GM12873 (cell line): ENCODE measurements at regions not wholly inside any gene's neighbourhood (a gene's known extent, or its start where the extent isn't known, plus 50 kb on each side); places are given as distances from the start of the nearest gene placed in this dataset.

Source experiments
- TF ChIP-seq, protein P1 (sequence below): IDR thresholded peaks from 2 replicates; pipeline ENCODE4 v1.5.1; 2012; ENCODE audit warnings: low read depth, mild to moderate bottlenecking, moderate library complexity, low read length, control low read depth; ENCODE audit not compliant: insufficient read depth; ENCODE audit errors: missing control alignments

DNA sequence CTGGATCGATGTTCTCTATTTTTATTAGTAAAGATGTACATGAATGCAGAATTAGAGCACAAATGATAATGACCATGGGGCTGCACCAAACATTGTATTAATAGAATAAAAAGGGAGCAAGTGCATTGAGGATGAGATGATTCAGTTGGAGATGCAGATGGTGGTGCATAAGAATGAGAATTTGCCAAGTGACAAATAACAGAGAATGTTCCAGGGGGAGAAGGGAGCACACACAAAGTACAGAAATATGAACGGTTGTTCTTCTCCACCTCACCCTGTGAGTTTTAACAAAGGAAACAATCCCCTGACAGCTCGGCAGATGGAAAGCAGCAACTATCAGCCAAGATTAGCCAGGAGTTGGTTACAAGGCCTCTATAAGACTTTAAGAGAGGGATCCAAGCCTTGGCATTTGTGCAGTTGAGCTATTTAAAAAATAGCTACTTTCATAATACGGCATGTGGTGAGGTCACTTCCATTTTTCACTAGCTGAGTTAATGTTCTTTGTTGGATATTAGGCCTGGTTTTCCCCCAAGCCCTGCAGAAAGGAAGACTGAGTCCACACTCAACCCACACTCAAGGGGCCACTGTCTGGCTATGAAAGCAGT, 462.5 kb downstream of the TNS3 start:
- TF ChIP-seq, protein P1, sequence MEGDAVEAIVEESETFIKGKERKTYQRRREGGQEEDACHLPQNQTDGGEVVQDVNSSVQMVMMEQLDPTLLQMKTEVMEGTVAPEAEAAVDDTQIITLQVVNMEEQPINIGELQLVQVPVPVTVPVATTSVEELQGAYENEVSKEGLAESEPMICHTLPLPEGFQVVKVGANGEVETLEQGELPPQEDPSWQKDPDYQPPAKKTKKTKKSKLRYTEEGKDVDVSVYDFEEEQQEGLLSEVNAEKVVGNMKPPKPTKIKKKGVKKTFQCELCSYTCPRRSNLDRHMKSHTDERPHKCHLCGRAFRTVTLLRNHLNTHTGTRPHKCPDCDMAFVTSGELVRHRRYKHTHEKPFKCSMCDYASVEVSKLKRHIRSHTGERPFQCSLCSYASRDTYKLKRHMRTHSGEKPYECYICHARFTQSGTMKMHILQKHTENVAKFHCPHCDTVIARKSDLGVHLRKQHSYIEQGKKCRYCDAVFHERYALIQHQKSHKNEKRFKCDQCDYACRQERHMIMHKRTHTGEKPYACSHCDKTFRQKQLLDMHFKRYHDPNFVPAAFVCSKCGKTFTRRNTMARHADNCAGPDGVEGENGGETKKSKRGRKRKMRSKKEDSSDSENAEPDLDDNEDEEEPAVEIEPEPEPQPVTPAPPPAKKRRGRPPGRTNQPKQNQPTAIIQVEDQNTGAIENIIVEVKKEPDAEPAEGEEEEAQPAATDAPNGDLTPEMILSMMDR: no peak

DNA sequence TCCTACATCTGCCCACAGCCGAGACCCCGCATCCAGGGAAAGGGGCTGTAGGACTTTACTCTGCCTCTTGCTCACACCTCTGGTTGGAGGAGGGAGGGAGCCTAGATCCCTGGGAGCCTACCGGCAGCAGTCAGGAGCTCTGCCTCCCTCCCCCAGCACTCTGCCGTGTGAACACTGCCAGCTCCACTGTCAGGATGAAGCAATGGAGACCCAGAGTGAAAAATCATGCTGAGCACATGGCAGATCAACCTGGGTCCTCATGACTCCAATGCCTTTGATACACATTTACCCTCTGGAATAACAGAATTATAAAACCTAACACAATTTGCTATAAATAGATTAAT, 477.7 kb downstream of the TNS3 start:
- TF ChIP-seq, protein P1: no peak

DNA sequence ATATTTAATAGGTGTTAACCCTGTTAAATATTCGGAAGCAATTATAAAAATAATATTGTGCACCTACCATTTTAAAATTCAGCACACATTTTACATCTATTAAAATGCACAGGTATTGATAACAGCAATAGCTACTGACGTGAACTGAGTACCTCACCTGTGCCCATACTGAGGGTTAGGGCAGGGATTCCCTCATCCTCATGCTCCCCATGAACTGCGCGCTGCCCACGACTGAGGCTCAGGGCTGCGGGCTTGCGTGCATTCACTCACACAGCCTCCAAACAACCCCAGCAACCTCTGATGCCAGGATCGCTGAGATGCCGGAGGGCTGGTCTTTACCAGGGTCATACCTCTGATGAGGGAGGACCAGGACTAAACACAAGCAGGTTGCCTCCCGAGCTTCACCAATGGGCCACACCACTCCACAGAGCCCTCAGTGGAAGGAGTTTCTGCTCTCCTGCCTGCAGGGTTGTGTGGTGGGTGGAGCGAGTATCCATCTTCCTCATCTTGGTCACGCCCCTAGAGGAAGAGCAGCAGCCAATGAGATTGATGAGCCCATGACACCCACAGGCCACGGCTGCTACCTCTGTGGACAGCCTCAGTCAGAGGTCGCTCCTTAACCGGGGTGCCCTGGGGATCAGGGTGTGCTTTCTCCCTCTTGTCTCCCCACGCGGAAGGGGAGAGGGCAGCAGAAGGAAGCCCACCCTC, 478.3 kb downstream of the TNS3 start:
- TF ChIP-seq, protein P1: no peak

DNA sequence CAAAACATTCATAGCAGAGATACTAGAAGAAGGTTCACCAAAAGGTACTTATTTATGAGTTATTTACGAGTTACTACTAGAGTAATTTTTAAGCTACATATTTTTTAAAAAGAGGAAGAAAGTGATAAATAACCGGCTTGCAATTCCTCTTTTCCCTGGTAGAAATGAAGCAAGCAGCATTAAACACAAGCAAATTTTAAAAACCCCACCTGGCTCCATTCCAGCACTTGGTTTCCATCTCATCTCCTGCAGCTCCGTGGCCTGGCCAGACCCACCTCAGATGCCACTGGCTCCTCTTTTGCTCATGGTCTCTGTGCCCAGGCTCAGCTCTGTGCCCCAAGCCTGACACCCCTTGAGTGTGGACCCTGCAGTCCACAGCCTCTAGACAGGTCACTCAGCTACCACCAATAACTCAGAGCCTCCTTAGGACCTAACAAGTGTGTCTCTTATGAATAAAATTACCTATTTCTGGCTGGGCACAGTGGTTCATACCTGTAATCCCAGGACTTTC, 479.5 kb downstream of the TNS3 start:
- TF ChIP-seq, protein P1: no peak

DNA sequence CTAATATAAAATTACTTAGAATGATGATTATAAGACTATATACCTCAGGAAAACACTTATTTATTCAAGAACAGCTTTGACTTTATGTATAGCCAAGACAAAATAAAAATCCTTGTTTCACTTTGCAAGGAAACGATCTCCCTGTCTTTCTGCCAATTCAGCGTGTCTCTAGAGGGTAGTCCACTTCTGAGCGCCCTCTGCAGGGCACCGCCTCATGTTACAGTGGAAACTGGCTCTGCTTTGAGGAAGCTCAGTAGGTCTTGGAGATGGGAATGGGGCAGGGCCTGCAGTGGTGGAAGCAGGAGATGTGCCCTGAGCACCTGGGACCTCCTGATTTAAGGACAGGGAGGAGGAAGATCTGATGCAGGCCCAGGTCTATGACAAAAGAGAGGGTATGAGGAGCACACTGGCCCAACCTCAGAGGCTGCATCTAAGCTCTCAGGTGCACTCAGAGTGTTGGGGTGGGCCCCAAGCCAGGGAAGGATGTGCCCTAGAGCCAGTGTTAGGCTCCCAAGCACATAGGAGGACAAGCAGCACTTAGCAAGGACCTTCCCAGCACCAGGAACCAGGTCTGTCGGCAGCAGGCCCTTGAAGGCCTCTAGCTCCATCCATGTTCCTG, 481.0 kb downstream of the TNS3 start:
- TF ChIP-seq, protein P1: peak; percentile 57

DNA sequence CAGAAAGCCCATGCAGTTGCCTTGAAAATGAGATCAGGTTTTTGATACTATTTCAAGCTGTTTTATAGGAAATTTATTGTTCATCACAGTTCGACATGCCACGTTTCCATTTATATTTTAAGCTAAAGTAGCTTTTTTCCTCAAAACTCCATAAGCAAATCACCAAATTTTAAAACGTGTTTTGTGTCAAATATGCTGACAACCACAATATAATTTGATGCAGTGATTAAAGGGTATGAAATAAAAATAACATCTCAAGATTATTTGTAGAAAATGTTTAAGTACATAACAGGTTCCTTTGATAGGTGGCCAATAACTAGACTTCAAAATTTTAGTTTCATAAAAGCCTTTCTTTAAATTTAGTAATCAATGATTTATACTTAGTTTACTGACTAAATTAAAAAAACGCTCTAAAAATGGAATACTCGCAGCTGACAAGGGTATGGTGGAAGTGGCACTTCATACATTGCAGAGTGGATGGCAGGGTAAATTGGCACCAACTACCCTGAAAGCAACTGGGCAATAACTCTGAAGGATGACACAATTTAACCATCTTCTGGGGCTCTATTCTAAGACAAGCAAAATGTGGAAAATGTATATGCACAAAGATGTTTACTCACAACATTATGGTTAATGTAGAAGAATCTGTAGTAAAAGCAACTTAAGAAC, 481.6 kb downstream of the TNS3 start:
- TF ChIP-seq, protein P1: no peak

DNA sequence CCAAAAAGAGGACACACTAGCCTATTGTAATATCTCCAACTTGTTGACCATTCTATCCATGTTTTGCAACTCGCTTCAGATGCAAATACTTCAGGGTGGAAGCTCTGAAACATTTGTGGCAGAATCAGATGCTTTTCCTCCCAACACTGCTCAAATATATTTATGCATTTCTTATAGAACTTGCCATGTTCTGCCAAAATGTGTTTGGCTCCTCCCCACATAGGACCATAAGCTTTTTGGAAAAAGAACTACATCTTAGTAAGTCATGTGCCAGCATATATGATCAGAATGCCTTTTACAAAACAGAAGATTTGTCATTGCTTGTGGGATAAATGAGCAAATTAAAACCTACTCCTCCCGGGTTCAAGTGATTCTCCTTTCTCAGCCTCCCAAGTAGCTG, 484.5 kb downstream of the TNS3 start:
- TF ChIP-seq, protein P1: no peak
